Astrocyte (in vitro differentiated cells and primary cell): ENCODE measurements at regions not wholly inside any gene's neighbourhood (a gene's known extent, or its start where the extent isn't known, plus 50 kb on each side); places are given as distances from the start of the nearest gene placed in this dataset.

ENCODE experiments used
- DNase-seq: peaks from one replicate; pipeline ENCODE4 v3.0.0-alpha.2; 2010; ENCODE audit warnings: low read depth
- FAIRE-seq: peaks from 2 replicates; lab custom pipeline; 2011; peaks lifted over from hg19 to GRCh38; lab: Jason Lieb, UNC
- H2AFZ ChIP-seq: 2 replicates; pipeline ENCODE4 v1.6.0; 2012; ENCODE audit warnings: low read depth, low read length, inconsistent platforms
- H3K27ac ChIP-seq: 2 replicates; pipeline ENCODE4 v1.5.1; 2011; ENCODE audit warnings: low read depth, low read length, inconsistent platforms
- H3K27me3 ChIP-seq: 2 replicates; pipeline ENCODE4 v1.6.0; 2011; ENCODE audit warnings: low read length, inconsistent platforms; ENCODE audit not compliant: insufficient read depth
- H3K36me3 ChIP-seq: 2 replicates; pipeline ENCODE4 v1.5.1; 2011; ENCODE audit warnings: low read length, inconsistent platforms; ENCODE audit not compliant: insufficient read depth
- H3K4me1 ChIP-seq: 2 replicates; pipeline ENCODE4 v1.5.1; 2011; ENCODE audit warnings: low read length, inconsistent platforms; ENCODE audit not compliant: insufficient read depth
- H3K4me2 ChIP-seq: 2 replicates; pipeline ENCODE4 v1.6.0; 2012; ENCODE audit warnings: low read length, inconsistent platforms
- H3K4me3 ChIP-seq: 2 replicates; pipeline ENCODE4 v1.5.1; 2011; ENCODE audit warnings: low read depth, mild to moderate bottlenecking, low read length, inconsistent platforms; ENCODE audit not compliant: insufficient read depth
- H3K79me2 ChIP-seq: 2 replicates; pipeline ENCODE4 v1.6.0; 2012; ENCODE audit warnings: mild to moderate bottlenecking, low read length, inconsistent platforms; ENCODE audit not compliant: insufficient read depth
- H3K9ac ChIP-seq: 2 replicates; pipeline ENCODE4 v1.6.0; 2012; ENCODE audit warnings: mild to moderate bottlenecking, low read length, inconsistent platforms
- H3K9me3 ChIP-seq: 2 replicates; pipeline ENCODE4 v1.5.1; 2012; ENCODE audit warnings: low read depth, mild to moderate bottlenecking, low read length, inconsistent platforms; ENCODE audit not compliant: insufficient read depth
- H4K20me1 ChIP-seq: 2 replicates; pipeline ENCODE4 v1.6.0; 2012; ENCODE audit warnings: low read length, inconsistent platforms; ENCODE audit not compliant: insufficient read depth
- H3K27ac Mint-ChIP-seq: one replicate; pipeline ENCODE4 v1.8.0; 2021; ENCODE audit warnings: mild to moderate bottlenecking, mixed read lengths; ENCODE audit not compliant: unreplicated experiment
- H3K27me3 Mint-ChIP-seq: one replicate; pipeline ENCODE4 v1.8.0; 2021; ENCODE audit warnings: low read depth, mixed read lengths; ENCODE audit not compliant: unreplicated experiment
- H3K36me3 Mint-ChIP-seq: one replicate; pipeline ENCODE4 v1.8.0; 2021; ENCODE audit warnings: low read depth, mixed read lengths; ENCODE audit not compliant: unreplicated experiment
- H3K4me1 Mint-ChIP-seq: one replicate; pipeline ENCODE4 v1.8.0; 2021; ENCODE audit warnings: low read depth, mixed read lengths; ENCODE audit not compliant: unreplicated experiment
- H3K4me3 Mint-ChIP-seq: one replicate; pipeline ENCODE4 v1.8.0; 2021; ENCODE audit warnings: mild to moderate bottlenecking, moderate library complexity, mixed read lengths; ENCODE audit not compliant: unreplicated experiment
- H3K9me3 Mint-ChIP-seq: one replicate; pipeline ENCODE4 v1.8.0; 2021; ENCODE audit warnings: mild to moderate bottlenecking, mixed read lengths; ENCODE audit not compliant: unreplicated experiment
- CTCF ChIP-seq: IDR thresholded peaks from 2 replicates; pipeline ENCODE4 v1.5.1; 2011; ENCODE audit warnings: low read depth, mild to moderate bottlenecking, inconsistent platforms, low read length, moderate library complexity; ENCODE audit not compliant: insufficient read depth
- EZH2 ChIP-seq: IDR thresholded peaks from 2 replicates; pipeline ENCODE4 v1.6.1; 2012; ENCODE audit warnings: mild to moderate bottlenecking, low read length, inconsistent platforms; ENCODE audit not compliant: insufficient read depth

GRCh38 chr6:26269531-26270485 is 95.2 kb upstream of the BTN3A2 start:
- Histone ChIP-seq H3K4me3 (peak overlapping the region; percentile 73), H3K27me3 (no peaks in the 10 kb centered on the region), H3K27ac (peak overlapping the region; percentile 63), H3K9ac (peak overlapping the region; percentile 88), H4K20me1 (no peaks in the 10 kb centered on the region), H3K9me3 (no peaks in the 10 kb centered on the region), H2AFZ (peak overlapping the region; percentile 57), H3K36me3 (no peaks in the 10 kb centered on the region), H3K4me2 (peak overlapping the region; percentile 90), H3K4me1 (peaks cover 26% of the 10 kb centered on the region), H3K79me2 (no peaks in the 10 kb centered on the region)
- DNase-seq (no peak), FAIRE-seq (no peak)
- TF ChIP-seq CTCF (no peak), EZH2 (no peak)
- peak overlapping the region; percentile 1 for H3K4me3 Mint-ChIP-seq
- H3K27me3 Mint-ChIP-seq = no peaks in the 10 kb centered on the region
- H3K36me3 Mint-ChIP-seq = no peaks in the 10 kb centered on the region
- H3K27ac Mint-ChIP-seq = peak overlapping the region; percentile 30
- peaks cover 7% of the 10 kb centered on the region for H3K4me1 Mint-ChIP-seq
- H3K9me3 Mint-ChIP-seq = no peaks in the 10 kb centered on the region

GRCh38 chr6:26270486-26270861 is 94.5 kb upstream of the BTN3A2 start:
- H3K27ac ChIP-seq = peak overlapping the region; percentile 63

More at GRCh38 chr6:26270486-26270861, 94.5 kb upstream of the BTN3A2 start:
- H3K27ac Mint-ChIP-seq = no peak overlapping the region
- H4K20me1 ChIP-seq = no peaks in the 10 kb centered on the region
- FAIRE-seq = no peak
- peak overlapping the region; percentile 73 for H3K4me3 ChIP-seq
- H3K4me2 ChIP-seq = peak overlapping the region; percentile 90
- H3K27me3 ChIP-seq = no peaks in the 10 kb centered on the region
- H3K4me1 Mint-ChIP-seq = peaks cover 7% of the 10 kb centered on the region
- no peaks in the 10 kb centered on the region for H3K27me3 Mint-ChIP-seq
- H3K9ac ChIP-seq = peak overlapping the region; percentile 88
- H2AFZ ChIP-seq = peak overlapping the region; percentile 57
- no peaks in the 10 kb centered on the region for H3K36me3 ChIP-seq
- no peak for DNase-seq
- no peaks in the 10 kb centered on the region for H3K9me3 ChIP-seq
- no peaks in the 10 kb centered on the region for H3K79me2 ChIP-seq
- H3K4me1 ChIP-seq = peaks cover 26% of the 10 kb centered on the region
- H3K36me3 Mint-ChIP-seq = no peaks in the 10 kb centered on the region
- TF ChIP-seq CTCF (no peak), EZH2 (no peak)
- no peaks in the 10 kb centered on the region for H3K9me3 Mint-ChIP-seq
- H3K4me3 Mint-ChIP-seq = no peak overlapping the region
